ENCODE measurements at regions not wholly inside any gene's neighbourhood (a gene's known extent, or its start where the extent isn't known, plus 50 kb on each side); places are given as distances from the start of the nearest gene placed in this dataset.

DNA sequence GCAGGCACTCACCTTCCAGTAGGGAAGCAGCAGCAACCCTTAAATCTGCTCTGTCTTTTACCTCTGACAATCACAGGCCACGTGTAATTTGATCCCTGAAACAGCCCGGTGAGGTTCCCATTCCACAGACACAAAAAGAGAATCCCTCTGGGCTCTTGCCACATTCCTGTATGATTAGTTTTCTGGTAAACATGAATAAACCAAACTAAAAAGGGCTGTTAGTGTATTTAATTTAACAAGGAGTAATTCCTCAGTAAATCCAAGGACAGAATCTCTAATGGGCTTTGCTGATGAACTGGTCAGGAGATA, 186.9 kb downstream of the FAM43A start:
- in situ Hi-C loops (cut with MboI; ENCODE audit: low sequenced_read_pairs), result loop anchor here (25.0 kb wide), 1 partner anchor 535 kb away; no protein-coding TSS in a partner anchor
- Histone ChIP-seq H3K4me3 (ENCODE audit: insufficient read depth, low read depth, low read length) (no peak overlapping the region), H4K5ac (ENCODE audit: low read depth, low read length) (peak overlapping the region; percentile 77; the same call in 1 of the 2 replicates), H2BK20ac (ENCODE audit: low read depth, low read length) (peak overlapping the region; percentile 91), H3K36me3 (ENCODE audit: control insufficient read depth, insufficient read depth, low read length) (no peaks in the 10 kb centered on the region), H2BK5ac (ENCODE audit: low read depth, low read length, poor library complexity, severe bottlenecking) (peak overlapping the region; percentile 76), H3K4me2 (ENCODE audit: low read depth, low read length) (peak overlapping the region; percentile 66), H2AFZ (replicated peaks; ENCODE audit: low read length, poor library complexity) (peak overlapping the region; percentile 60), H3K4me1 (ENCODE audit: control insufficient read depth, insufficient read depth, low read length) (peaks cover 17% of the 10 kb centered on the region), H4K91ac (ENCODE audit: insufficient read depth, low read depth, low read length) (peak overlapping the region; percentile 93), H2AK5ac (ENCODE audit: low read depth, low read length) (peak overlapping the region; percentile 96), H3K14ac (replicated peaks; ENCODE audit: low read depth, low read length) (peak overlapping the region; percentile 92; the same call in 1 of the 2 replicates), H2BK120ac (ENCODE audit: low read depth, low read length) (peak overlapping the region; percentile 92), H3K9me1 (ENCODE audit: insufficient read depth, low read length) (peaks cover 10% of the 10 kb centered on the region), H4K8ac (ENCODE audit: low read depth in 2 of 2, low read length in 2 of 2) (peak overlapping the region; percentile 81 to 86; a peak in 2 of 4 replicates), H3K18ac (ENCODE audit: low read depth, low read length) (peak overlapping the region; percentile 81), H3K27me3 (ENCODE audit: control insufficient read depth, insufficient read depth, low read length) (no peaks in the 10 kb centered on the region; the same call in 1 of the 2 replicates), H3K23ac (ENCODE audit: low read depth, low read length) (peak overlapping the region; percentile 70), H4K20me1 (ENCODE audit: insufficient read depth, low read length) (no peaks in the 10 kb centered on the region), H3K56ac (ENCODE audit: extremely low read depth, insufficient read depth, low read length) (peak overlapping the region; percentile 63; the same call in 1 of the 2 replicates), H3K9ac (ENCODE audit: low read depth, low read length) (0 out of 2 replicates have a peak overlapping the region, but pooled peaks have one; percentile 16), H3K4ac (ENCODE audit: low read depth, low read length) (peak overlapping the region; percentile 93), H3K27ac (ENCODE audit: insufficient read depth, low read length) (peak overlapping the region; percentile 86), H2AK9ac (replicated peaks; ENCODE audit: low read depth, low read length, poor library complexity) (peak overlapping the region; percentile 90), H3K9me3 (ENCODE audit: control insufficient read depth, insufficient read depth, low read length) (peaks cover 6% of the 10 kb centered on the region), H2BK15ac (ENCODE audit: low read depth, low read length) (peak overlapping the region; percentile 82; the same call in 2 of the 3 replicates), H3K79me1 (ENCODE audit: low read depth in 1 of 2, low read length in 2 of 2) (no peaks in the 10 kb centered on the region)
- intact Hi-C loops (cut with micrococcal nuclease), result loop anchor here (2.0 kb wide), 1 partner anchor 184 kb away; no protein-coding TSS in a partner anchor
- dilution Hi-C loops (cut with HindIII; ENCODE audit: low sequenced_read_pairs, unreplicated experiment), result no loop called here
- TF ChIP-seq CHD1 (IDR thresholded peaks at IDR 0.05; ENCODE audit: low read depth, low read length), result no peak
- TF ChIP-seq, protein P1, sequence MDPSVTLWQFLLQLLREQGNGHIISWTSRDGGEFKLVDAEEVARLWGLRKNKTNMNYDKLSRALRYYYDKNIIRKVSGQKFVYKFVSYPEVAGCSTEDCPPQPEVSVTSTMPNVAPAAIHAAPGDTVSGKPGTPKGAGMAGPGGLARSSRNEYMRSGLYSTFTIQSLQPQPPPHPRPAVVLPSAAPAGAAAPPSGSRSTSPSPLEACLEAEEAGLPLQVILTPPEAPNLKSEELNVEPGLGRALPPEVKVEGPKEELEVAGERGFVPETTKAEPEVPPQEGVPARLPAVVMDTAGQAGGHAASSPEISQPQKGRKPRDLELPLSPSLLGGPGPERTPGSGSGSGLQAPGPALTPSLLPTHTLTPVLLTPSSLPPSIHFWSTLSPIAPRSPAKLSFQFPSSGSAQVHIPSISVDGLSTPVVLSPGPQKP (IDR thresholded peaks at IDR 0.05; ENCODE audit: borderline replicate concordance, low read depth, low read length), result no peak
- no peak for TF ChIP-seq POLR2A (IDR thresholded peaks at IDR 0.05; ENCODE audit: low read depth, low read length)
- TF ChIP-seq SMC3 (IDR thresholded peaks at IDR 0.05; ENCODE audit: low read depth, low read length), result peak; percentile 5; the same call in 1 of the 2 replicates
- TF ChIP-seq FOS (IDR thresholded peaks at IDR 0.05; ENCODE audit: low read depth, low read length), result 0 out of 2 replicates have a peak, but pooled peaks have one; percentile 23
- ChIA-PET CTCF (interaction anchor here (0.8 kb wide), 1 partner anchor 234 kb away, joined by 3 read pairs; no protein-coding TSS in a partner anchor), POLR2A (ENCODE audit: unreplicated experiment) (no interaction called here)
- no CpG with 5 or more reads among the region's 2 CpGs for WGBS, 2 experiments (ENCODE audit: extremely low coverage in 2 of 2, insufficient read length in 1 of 2)
- ATAC-seq (ENCODE audit: low read depth) (peak; percentile 43), DNase-seq (peak; percentile 83)
- BruUV-seq (replicated peaks), result no TSS peak

Data from IMR-90 (cell line).